HCT116 (cell line): ENCODE measurements at regions not wholly inside any gene's neighbourhood (a gene's known extent, or its start where the extent isn't known, plus 50 kb on each side); places are given as distances from the start of the nearest gene placed in this dataset.

ENCODE experiments used
- ATAC-seq: fragments of 200-7000 bp; cut with Tn5 transposase; 2 replicates; pipeline ENCODE4 v1.9.1; 2020; ENCODE audit warnings: mild to moderate bottlenecking, moderate library complexity
- BruUV-seq: library from RNA; stranded (reverse); fragments of 400-500 nt; replicated peaks from 2 replicates; lab custom pipeline; 2021; lab: Mats Ljungman, UMichigan
- CTCF ChIA-PET: fragments of 300-600 bp; sonication (Branson Sonifier 250); formaldehyde crosslinking; loops from one replicate; lab custom pipeline; 2021; ENCODE audit warnings: antibody characterized with exemption; lab: Charles Lee
- POLR2A ChIA-PET: fragments of 300-600, 350-600 bp; sonication (Branson Sonifier 250); formaldehyde crosslinking; loops from one replicate; lab custom pipeline; 2021; ENCODE audit warnings: antibody characterized with exemption; lab: Charles Lee
- RAD21 ChIA-PET, 2 experiments: fragments of 300-600 bp; sonication (Branson Sonifier 250); formaldehyde crosslinking; loops; one replicate each; lab custom pipeline; 2023; ENCODE audit warnings: low total read pairs in 2 of 2; ENCODE audit not compliant: uncharacterized antibody in 2 of 2, unreplicated experiment in 2 of 2, low non-redundant PET in 1 of 2; lab: Charles Lee
- DNase-seq: peaks from one replicate; pipeline ENCODE4 v3.0.0-alpha.2; 2010; ENCODE audit warnings: low read depth, low spot score
- H2AFZ ChIP-seq: fragments of 200-600 bp; shearing (Covaris generic), sonication (generic); 2 replicates; pipeline ENCODE4 v1.6.1; 2017; ENCODE audit warnings: low read depth, mixed run types, mixed read lengths, antibody characterized with exemption, low read length; ENCODE audit not compliant: poor library complexity, severe bottlenecking
- H3K27ac ChIP-seq: 2 replicates; pipeline ENCODE4 v1.5.1; 2012; ENCODE audit warnings: low read depth, low read length
- H3K27me3 ChIP-seq: fragments of 200-600 bp; sonication (generic); 2 replicates; pipeline ENCODE4 v1.6.1; 2016; ENCODE audit warnings: mixed run types, low read length, mixed read lengths; ENCODE audit not compliant: insufficient read depth
- H3K36me3 ChIP-seq, 2 experiments: fragments of 200-500 bp in 1 of 2; fragments of 200-600 bp in 1 of 2; sonication (Bioruptor generic) in 1 of 2; sonication (generic) in 1 of 2; 2 replicates each; pipeline versions ENCODE4 v1.5.1 to v1.6.1; 2014 to 2016; ENCODE audit warnings: low read length in 2 of 2, inconsistent platforms in 1 of 2, mixed read lengths in 1 of 2, mixed run types in 1 of 2; ENCODE audit not compliant: insufficient read depth in 2 of 2, control insufficient read depth in 1 of 2
- H3K4me1 ChIP-seq, 2 experiments: fragments of 200-600 bp in 1 of 2; sonication (generic) in 1 of 2; 2 replicates each; pipeline versions ENCODE4 v1.5.1 to v1.6.1; 2012 to 2017; ENCODE audit warnings: low read length in 2 of 2, inconsistent platforms in 1 of 2, mild to moderate bottlenecking in 1 of 2, mixed read lengths in 1 of 2, mixed run types in 1 of 2, moderate library complexity in 1 of 2; ENCODE audit not compliant: insufficient read depth in 2 of 2, control insufficient read depth in 1 of 2
- H3K4me2 ChIP-seq: fragments of 200-600 bp; sonication (generic); 2 replicates; pipeline ENCODE4 v1.6.1; 2017; ENCODE audit warnings: mixed run types, low read length, mixed read lengths
- H3K4me3 ChIP-seq, 2 experiments: fragments of 200-600 bp in 1 of 2; sonication (generic) in 1 of 2; replicated peaks in 1 of 2; 2 replicates each; pipeline ENCODE4 v1.5.1; 2011 to 2016; ENCODE audit warnings: low read length in 2 of 2, control low read depth in 1 of 2, low read depth in 1 of 2, mild to moderate bottlenecking in 1 of 2, mixed read lengths in 1 of 2, mixed run types in 1 of 2
- H3K79me2 ChIP-seq: fragments of 200-600 bp; sonication (generic); 2 replicates; pipeline ENCODE4 v1.6.1; 2017; ENCODE audit warnings: mild to moderate bottlenecking, mixed run types, low read length, moderate library complexity, mixed read lengths; ENCODE audit not compliant: insufficient read depth
- H3K9ac ChIP-seq: fragments of 200-600 bp; sonication (generic); 2 replicates; pipeline ENCODE4 v1.6.1; 2016; ENCODE audit warnings: low read length, mixed read lengths
- H3K9me2 ChIP-seq: fragments of 200-600 bp; sonication (generic), shearing (Covaris generic); 2 replicates; pipeline ENCODE4 v1.6.1; 2017; ENCODE audit warnings: mixed run types, mild to moderate bottlenecking, moderate library complexity; ENCODE audit not compliant: insufficient read depth
- H3K9me3 ChIP-seq, 2 experiments: fragments of 200-500 bp in 1 of 2; fragments of 200-600 bp in 1 of 2; sonication (Bioruptor generic) in 1 of 2; sonication (generic) in 1 of 2; 2 replicates each; pipeline ENCODE4 v1.6.1; 2014 to 2017; ENCODE audit warnings: low read length in 2 of 2, mixed read lengths in 2 of 2, inconsistent platforms in 1 of 2, low read depth in 1 of 2, mild to moderate bottlenecking in 1 of 2, mixed run types in 1 of 2, moderate library complexity in 1 of 2; ENCODE audit not compliant: control insufficient read depth in 1 of 2, insufficient read depth in 1 of 2
- H4K20me1 ChIP-seq: fragments of 200-600 bp; sonication (generic), shearing (Covaris generic); 2 replicates; pipeline ENCODE4 v1.6.1; 2017; ENCODE audit warnings: mixed run types, mild to moderate bottlenecking, moderate library complexity; ENCODE audit not compliant: insufficient read depth
- CTCF ChIP-seq, 3 experiments: fragments of 200-600 bp in 1 of 3; sonication (generic) in 1 of 3; IDR thresholded peaks in 2 of 3; conservative IDR thresholded peaks in 1 of 3; 2 replicates each; pipeline ENCODE4 v1.5.1; 2012 to 2017; ENCODE audit warnings: low read depth in 2 of 3, low read length in 2 of 3, antibody characterized with exemption in 1 of 3, borderline replicate concordance in 1 of 3, control low read depth in 1 of 3, mild to moderate bottlenecking in 1 of 3, mixed read lengths in 1 of 3, mixed run types in 1 of 3, moderate library complexity in 1 of 3; ENCODE audit not compliant: insufficient read depth in 1 of 3
- EZH2 ChIP-seq: fragments of 200-600 bp; sonication (generic); IDR thresholded peaks from 2 replicates; pipeline ENCODE4 v1.6.1; 2017; ENCODE audit warnings: antibody characterized with exemption, mixed run types
- RAD21 ChIP-seq: IDR thresholded peaks from 2 replicates; pipeline ENCODE4 v1.6.1; 2012; ENCODE audit warnings: low read depth, mild to moderate bottlenecking
- REST ChIP-seq: IDR thresholded peaks from 2 replicates; pipeline ENCODE4 v1.6.1; 2012; ENCODE audit warnings: low read depth
- SIN3A ChIP-seq: IDR thresholded peaks from 2 replicates; pipeline ENCODE4 v1.6.1; 2012; ENCODE audit warnings: low read depth
- SRF ChIP-seq: IDR thresholded peaks from 2 replicates; pipeline ENCODE4 v1.6.1; 2012; ENCODE audit warnings: low read depth
- TCF7L2 ChIP-seq: IDR thresholded peaks from 2 replicates; pipeline ENCODE4 v1.7.0; 2011; ENCODE audit warnings: borderline replicate concordance, inconsistent platforms; ENCODE audit not compliant: insufficient read depth, insufficient read length; ENCODE audit errors: extremely low read depth
- YY1 ChIP-seq: IDR thresholded peaks from 2 replicates; pipeline ENCODE4 v1.6.1; 2011; ENCODE audit warnings: low read length, low read depth, moderate library complexity, mild to moderate bottlenecking; ENCODE audit not compliant: insufficient replicate concordance; ENCODE audit errors: extremely low read depth
- ZBTB33 ChIP-seq: IDR thresholded peaks from 2 replicates; pipeline ENCODE4 v1.6.1; 2011; ENCODE audit warnings: mild to moderate bottlenecking, low read length, moderate library complexity; ENCODE audit not compliant: insufficient replicate concordance; ENCODE audit errors: extremely low read depth
- intact Hi-C: fragments of 100-400 bp; cut with micrococcal nuclease; formaldehyde crosslinking; loops from 2 replicates; pipeline ENCODE4 v1.10.0; 2022

GRCh38 chr4:29415771-29416170 lies 1304.4 kb upstream of the PCDH7 start:
- ChIA-PET POLR2A (no interaction called here), RAD21 (no interaction called here), CTCF (no interaction called here)
- Histone ChIP-seq H3K9ac (no peak overlapping the region), H3K4me3 (no peak overlapping the region), H3K9me2 (no peaks in the 10 kb centered on the region), H3K36me3 (no peaks in the 10 kb centered on the region), H3K27me3 (no peaks in the 10 kb centered on the region), H3K9me3 (no peaks in the 10 kb centered on the region), H3K79me2 (no peaks in the 10 kb centered on the region), H2AFZ (no peak overlapping the region), H3K27ac (no peak overlapping the region), H4K20me1 (no peaks in the 10 kb centered on the region), H3K4me2 (no peak overlapping the region), H3K4me1 (no peaks in the 10 kb centered on the region)
- BruUV-seq, result no TSS peak
- ATAC-seq (no peak), DNase-seq (no peak)
- intact Hi-C loops, result no loop called here
- TF ChIP-seq TCF7L2 (no peak), EZH2 (no peak), CTCF (IDR thresholded peaks at IDR 0.05 in 2 of 3, conservative IDR thresholded peaks at IDR 0.05 in 1 of 3; ENCODE audit: borderline replicate concordance in 1 of 3, insufficient read depth in 1 of 3, low read depth in 2 of 3, low read length in 2 of 3) (no peak), ZBTB33 (no peak), YY1 (no peak), SRF (no peak), RAD21 (no peak), REST (no peak), SIN3A (no peak)
